HG03280 (cell line): ENCODE measurements at regions not wholly inside any gene's neighbourhood (a gene's known extent, or its start where the extent isn't known, plus 50 kb on each side); places are given as distances from the start of the nearest gene placed in this dataset.
"Not testable (repeated sequence)": the region's sequence is repeated elsewhere in the genome, so short reads cannot be mapped to it uniquely, and the experiment has no call there.

ENCODE experiments used
- ATAC-seq: cut with Tn5 transposase; IDR thresholded peaks from one replicate; pipeline ENCODE4 v1.9.1; 2021; ENCODE audit warnings: mild to moderate bottlenecking, moderate library complexity; ENCODE audit not compliant: unreplicated experiment

- ATAC-seq, result no peak
These were observed 686.7 kb downstream of the COL12A1 start for GRCh38 chr6:74519163-74519562.

GRCh38 chr6:74518035-74518434 lies 687.8 kb downstream of the COL12A1 start:
- no peak for ATAC-seq

- ATAC-seq, result no peak
These were observed 695.0 kb downstream of the COL12A1 start for GRCh38 chr6:74510878-74511277.

GRCh38 chr6:74507649-74508048 lies 698.2 kb downstream of the COL12A1 start:
- no peak for ATAC-seq

GRCh38 chr6:74505391-74505790 lies 700.5 kb downstream of the COL12A1 start:
- ATAC-seq, result no peak

GRCh38 chr6:74504941-74505340 lies 700.9 kb downstream of the COL12A1 start:
- ATAC-seq, result no peak

- ATAC-seq, result no peak
These were observed 713.3 kb downstream of the COL12A1 start for GRCh38 chr6:74492587-74492986.

GRCh38 chr6:74491844-74492374 lies 713.9 kb downstream of the COL12A1 start:
- no peak for ATAC-seq

GRCh38 chr6:74488726-74489125 lies 717.1 kb downstream of the COL12A1 start:
- not testable (repeated sequence) for ATAC-seq

- no peak for ATAC-seq
These were observed 723.7 kb downstream of the COL12A1 start for GRCh38 chr6:74482180-74482579.

GRCh38 chr6:74480561-74480960 lies 725.3 kb downstream of the COL12A1 start:
- ATAC-seq, result no peak

- ATAC-seq, result no peak
These were observed 725.9 kb downstream of the COL12A1 start for GRCh38 chr6:74479960-74480359.

- ATAC-seq, result no peak
These were observed 726.4 kb downstream of the COL12A1 start for GRCh38 chr6:74479420-74479819.

GRCh38 chr6:74474046-74474445 lies 731.8 kb downstream of the COL12A1 start:
- ATAC-seq, result not testable (repeated sequence)

GRCh38 chr6:74468552-74468951 lies 737.3 kb downstream of the COL12A1 start:
- ATAC-seq, result not testable (repeated sequence)

- ATAC-seq, result no peak
These were observed 738.2 kb downstream of the COL12A1 start for GRCh38 chr6:74467533-74468215.

GRCh38 chr6:74466572-74466971 lies 739.3 kb downstream of the COL12A1 start:
- ATAC-seq, result no peak

GRCh38 chr6:74459260-74459659 lies 746.6 kb downstream of the COL12A1 start:
- no peak for ATAC-seq

- ATAC-seq, result no peak
These were observed 747.3 kb downstream of the COL12A1 start for GRCh38 chr6:74458536-74458935.

GRCh38 chr6:74455786-74456185 lies 750.1 kb downstream of the COL12A1 start:
- ATAC-seq, result no peak

- no peak for ATAC-seq
These were observed 753.9 kb downstream of the COL12A1 start for GRCh38 chr6:74451953-74452352.

- ATAC-seq, result no peak
These were observed 752.8 kb downstream of the CD109 start for GRCh38 chr6:74448850-74449249.

- ATAC-seq, result peak; percentile 82
These were observed 751.0 kb downstream of the CD109 start for GRCh38 chr6:74447013-74447412.
